ENCODE measurements at regions not wholly inside any gene's neighbourhood (a gene's known extent, or its start where the extent isn't known, plus 50 kb on each side); places are given as distances from the start of the nearest gene placed in this dataset.

DNA sequence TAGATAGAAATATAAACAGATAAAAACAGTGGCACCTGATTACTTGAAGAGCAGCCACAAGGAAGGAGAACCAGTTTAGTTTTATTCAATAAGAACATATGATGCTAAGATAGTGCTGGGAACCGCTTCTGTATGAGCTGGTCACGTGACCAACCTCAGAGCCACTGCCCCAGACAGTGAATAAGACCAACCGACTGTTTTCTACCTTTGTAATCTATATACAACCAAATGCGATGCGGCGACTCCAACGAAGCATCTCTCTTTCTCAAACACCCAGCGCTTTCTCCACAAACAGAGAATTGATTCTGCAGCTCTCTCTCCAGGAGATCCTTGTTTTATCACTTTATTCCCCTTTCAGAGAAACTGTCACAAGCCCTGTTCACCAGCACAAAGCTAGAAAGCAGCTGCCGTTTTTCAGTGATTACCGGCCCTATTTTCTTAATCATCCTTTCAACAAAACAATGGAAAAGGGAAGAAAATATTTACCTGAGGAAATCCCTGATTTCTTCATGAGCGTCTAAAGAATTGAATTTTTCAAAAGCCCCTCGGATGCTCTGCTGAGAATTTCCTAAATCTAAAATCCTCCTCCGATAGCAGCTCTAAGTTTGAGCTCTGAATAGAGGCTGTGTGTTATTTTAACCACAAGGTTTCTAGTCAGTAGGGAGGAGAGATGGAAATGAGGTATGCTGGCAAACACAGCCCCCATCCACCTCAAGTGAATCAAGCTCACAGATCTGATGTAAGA lies 55.7 kb upstream of the JCAD start:
- FAIRE-seq, result no peak
- no peak for DNase-seq (ENCODE audit: insufficient read length, low spot score)
- TF ChIP-seq POLR2AphosphoS5 (IDR thresholded peaks at IDR 0.05; ENCODE audit: low read depth, low read length), result no peak
- TF ChIP-seq TAF1 (IDR thresholded peaks at IDR 0.05; ENCODE audit: low read depth, low read length), result no peak
- TF ChIP-seq PAX5 (IDR thresholded peaks at IDR 0.05; ENCODE audit: insufficient read depth, low read length, severe bottlenecking), result no peak
- no peak for TF ChIP-seq SPI1 (IDR thresholded peaks at IDR 0.05; ENCODE audit: low read depth, low read length)
- no peak for TF ChIP-seq POLR2A (IDR thresholded peaks at IDR 0.05; ENCODE audit: low read depth, low read length)
- no peak for TF ChIP-seq POU2F2 (IDR thresholded peaks at IDR 0.05; ENCODE audit: low read depth, low read length)

DNA sequence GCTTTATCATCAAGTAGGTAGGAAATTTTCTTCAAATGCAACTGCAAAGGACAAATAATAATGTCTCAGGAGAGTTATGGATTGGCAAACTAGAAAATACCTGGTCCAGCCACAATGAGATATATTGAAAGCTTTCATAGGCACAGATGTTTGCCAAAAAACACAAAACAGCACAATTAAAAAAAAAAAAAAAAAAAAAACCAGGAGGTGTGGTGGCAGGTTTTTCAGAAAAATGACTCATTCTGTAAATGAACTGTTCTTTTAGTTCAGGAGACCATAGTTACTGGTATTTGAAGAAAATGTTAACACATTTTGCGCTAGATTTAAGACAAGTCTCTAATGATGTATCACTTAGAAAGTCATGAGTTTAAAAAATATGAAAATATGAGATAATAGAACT lies 55.0 kb upstream of the JCAD start:
- DNase-seq (ENCODE audit: insufficient read length, low spot score) (no peak), FAIRE-seq (no peak)
- TF ChIP-seq POLR2AphosphoS5 (IDR thresholded peaks at IDR 0.05; ENCODE audit: low read depth, low read length), result no peak
- TF ChIP-seq PAX5 (IDR thresholded peaks at IDR 0.05; ENCODE audit: insufficient read depth, low read length, severe bottlenecking), result no peak
- no peak for TF ChIP-seq TAF1 (IDR thresholded peaks at IDR 0.05; ENCODE audit: low read depth, low read length)
- TF ChIP-seq POU2F2 (IDR thresholded peaks at IDR 0.05; ENCODE audit: low read depth, low read length), result no peak
- TF ChIP-seq POLR2A (IDR thresholded peaks at IDR 0.05; ENCODE audit: low read depth, low read length), result no peak
- TF ChIP-seq SPI1 (IDR thresholded peaks at IDR 0.05; ENCODE audit: low read depth, low read length), result no peak

DNA sequence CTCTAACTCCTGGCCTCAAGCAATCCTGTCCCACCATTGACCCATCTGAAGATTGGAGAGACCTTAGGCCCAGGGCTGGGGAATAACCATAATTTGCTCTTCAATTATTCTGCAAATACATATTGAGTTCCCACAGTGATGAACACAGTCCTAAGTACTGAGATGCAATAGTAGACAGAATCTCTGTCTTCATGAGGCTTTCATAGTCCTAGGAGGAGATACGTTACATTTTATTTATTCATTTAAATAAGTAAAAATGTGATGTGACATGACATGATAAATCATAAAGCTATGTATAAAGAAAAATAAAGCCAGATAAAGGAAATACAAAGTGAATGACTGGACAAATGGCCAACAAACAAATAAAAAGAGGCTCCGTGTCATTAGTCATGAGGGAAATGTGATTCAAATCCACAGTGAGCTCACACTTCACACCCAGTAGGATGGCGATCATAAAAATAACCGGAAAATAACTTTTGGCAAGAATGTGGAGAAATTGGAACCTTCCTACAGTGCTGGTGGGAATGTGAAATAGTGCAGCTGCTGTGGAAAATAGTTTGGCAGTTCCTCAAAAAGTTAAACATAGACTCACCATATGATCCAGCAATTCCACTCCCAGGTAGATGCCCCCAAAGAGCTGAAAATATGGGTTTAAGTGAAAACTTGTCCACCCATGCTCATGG lies 52.1 kb upstream of the JCAD start:
- TF ChIP-seq PAX5 (IDR thresholded peaks at IDR 0.05; ENCODE audit: insufficient read depth, low read length, severe bottlenecking), result no peak
- no peak for TF ChIP-seq POLR2A (IDR thresholded peaks at IDR 0.05; ENCODE audit: low read depth, low read length)
- FAIRE-seq (no peak), DNase-seq (ENCODE audit: insufficient read length, low spot score) (no peak)

Measured in GM12891 (cell line).